ENCODE measurements at regions not wholly inside any gene's neighbourhood (a gene's known extent, or its start where the extent isn't known, plus 50 kb on each side); places are given as distances from the start of the nearest gene placed in this dataset.
"Not testable (repeated sequence)": the region's sequence is repeated elsewhere in the genome, so short reads cannot be mapped to it uniquely, and the experiment has no call there.

- peak; percentile 69 for DNase-seq
Observed at GRCh38 chr5:124873188-124873587, 126.7 kb upstream of the ZNF608 start.

GRCh38 chr5:124873713-124874112, 127.3 kb upstream of the ZNF608 start:
- DNase-seq = no peak

- DNase-seq = no peak
Observed at GRCh38 chr5:124876566-124876965, 130.1 kb upstream of the ZNF608 start.

GRCh38 chr5:124876983-124877382, 130.5 kb upstream of the ZNF608 start:
- no peak for DNase-seq

GRCh38 chr5:124877501-124878146, 131.2 kb upstream of the ZNF608 start:
- no peak for DNase-seq

GRCh38 chr5:124878583-124879342, 132.3 kb upstream of the ZNF608 start:
- DNase-seq = no peak

GRCh38 chr5:124880903-124881697, 134.7 kb upstream of the ZNF608 start:
- no peak for DNase-seq

GRCh38 chr5:124883681-124884080, 137.2 kb upstream of the ZNF608 start:
- DNase-seq = no peak

GRCh38 chr5:124884114-124884513, 137.7 kb upstream of the ZNF608 start:
- DNase-seq = no peak

- no peak for DNase-seq
Observed at GRCh38 chr5:124885490-124885889, 139.1 kb upstream of the ZNF608 start.

- no peak for DNase-seq
Observed at GRCh38 chr5:124887223-124887622, 140.8 kb upstream of the ZNF608 start.

- no peak for DNase-seq
Observed at GRCh38 chr5:124888050-124888506, 141.6 kb upstream of the ZNF608 start.

GRCh38 chr5:124888622-124889485, 142.4 kb upstream of the ZNF608 start:
- DNase-seq = no peak

GRCh38 chr5:124889486-124889825, 143.0 kb upstream of the ZNF608 start:
- DNase-seq = no peak

GRCh38 chr5:124889850-124890249, 143.4 kb upstream of the ZNF608 start:
- DNase-seq = no peak

- not testable (repeated sequence) for DNase-seq
Observed at GRCh38 chr5:124890442-124890841, 144.0 kb upstream of the ZNF608 start.

- no peak for DNase-seq
Observed at GRCh38 chr5:124891179-124891578, 144.7 kb upstream of the ZNF608 start.

- no peak for DNase-seq
Observed at GRCh38 chr5:124892185-124892848, 145.9 kb upstream of the ZNF608 start.

- DNase-seq = no peak
Observed at GRCh38 chr5:124894541-124894940, 148.1 kb upstream of the ZNF608 start.

- no peak for DNase-seq
Observed at GRCh38 chr5:124895236-124895635, 148.8 kb upstream of the ZNF608 start.

- DNase-seq = no peak
Observed at GRCh38 chr5:124901081-124901480, 154.6 kb upstream of the ZNF608 start.

All from DMS79 (cell line).